PC-3 (cell line): ENCODE measurements at regions not wholly inside any gene's neighbourhood (a gene's known extent, or its start where the extent isn't known, plus 50 kb on each side); places are given as distances from the start of the nearest gene placed in this dataset.

ENCODE experiments used
- ATAC-seq: fragments of 200-7000 bp; cut with Tn5 transposase; 2 replicates; pipeline ENCODE4 v1.9.1; 2020; ENCODE audit warnings: mild to moderate bottlenecking, moderate library complexity
- BruUV-seq: library from RNA; stranded (reverse); fragments of 400-500 nt; replicated peaks from 2 replicates; lab custom pipeline; 2021; lab: Mats Ljungman, UMichigan
- CTCF ChIA-PET: fragments of 300-600 bp; sonication (Branson Sonifier 250); formaldehyde crosslinking; loops from one replicate; lab custom pipeline; 2022; ENCODE audit warnings: antibody characterized with exemption; lab: Charles Lee
- POLR2A ChIA-PET: fragments of 300-600 bp; sonication (Branson Sonifier 250); formaldehyde crosslinking; loops from one replicate; lab custom pipeline; 2022; ENCODE audit warnings: antibody characterized with exemption; ENCODE audit not compliant: unreplicated experiment; lab: Charles Lee
- DNase-seq: peaks from one replicate; pipeline ENCODE4 v3.0.0-alpha.2; 2015
- H2AFZ ChIP-seq: fragments of 300-600 bp; sonication (generic); 2 replicates; pipeline ENCODE4 v1.6.0; 2016; ENCODE audit warnings: antibody characterized with exemption, low read length
- H3F3A ChIP-seq: fragments of 300-600 bp; sonication (generic); one replicate; pipeline ENCODE4 v1.6.0; 2017; ENCODE audit warnings: antibody characterized with exemption, low read length, control low read depth, mild to moderate bottlenecking; ENCODE audit not compliant: unreplicated experiment
- H3K27ac ChIP-seq: fragments of 300-600 bp; sonication (generic); 2 replicates; pipeline ENCODE4 v1.5.1; 2016; ENCODE audit warnings: mild to moderate bottlenecking, low read length
- H3K27me3 ChIP-seq: fragments of 300-600 bp; sonication (generic); 2 replicates; pipeline ENCODE4 v1.6.1; 2016; ENCODE audit warnings: low read length, mixed read lengths
- H3K36me3 ChIP-seq: fragments of 300-600 bp; sonication (generic); 2 replicates; pipeline ENCODE4 v1.6.1; 2016; ENCODE audit warnings: low read depth, mixed run types, low read length, mixed read lengths
- H3K4me1 ChIP-seq: fragments of 300-600 bp; sonication (generic); 2 replicates; pipeline ENCODE4 v1.5.1; 2016; ENCODE audit warnings: low read length; ENCODE audit not compliant: insufficient read depth
- H3K4me2 ChIP-seq: fragments of 300-600 bp; sonication (generic); 2 replicates; pipeline ENCODE4 v1.6.0; 2016; ENCODE audit warnings: low read length
- H3K4me3 ChIP-seq: fragments of 300-600 bp; sonication (generic); 2 replicates; pipeline ENCODE4 v1.5.1; 2016; ENCODE audit warnings: mild to moderate bottlenecking, low read length, mixed read lengths
- H3K79me2 ChIP-seq: fragments of 300-600 bp; sonication (generic); 2 replicates; pipeline ENCODE4 v1.6.1; 2017; ENCODE audit warnings: low read length, mixed read lengths
- H3K9ac ChIP-seq: fragments of 300-600 bp; sonication (generic); 2 replicates; pipeline ENCODE4 v1.6.0; 2016; ENCODE audit warnings: mild to moderate bottlenecking, low read length
- H3K9me2 ChIP-seq: fragments of 300-600 bp; sonication (generic); replicated peaks from 2 replicates; pipeline ENCODE4 v1.6.1; 2016; ENCODE audit warnings: mixed run types, low read length, mixed read lengths
- H3K9me3 ChIP-seq: fragments of 300-600 bp; sonication (generic); 2 replicates; pipeline ENCODE4 v1.6.1; 2016; ENCODE audit warnings: low read length, mixed read lengths
- H4K20me1 ChIP-seq: fragments of 300-600 bp; sonication (generic); 2 replicates; pipeline ENCODE4 v1.6.1; 2016; ENCODE audit warnings: low read length, mixed read lengths
- CTCF ChIP-seq: fragments of 300-600 bp; sonication (generic); conservative IDR thresholded peaks from 2 replicates; pipeline ENCODE4 v1.5.1; 2017; ENCODE audit warnings: antibody characterized with exemption, low read depth, mild to moderate bottlenecking, low read length
- EZH2 ChIP-seq: fragments of 300-600 bp; sonication (generic); IDR thresholded peaks from one replicate; pipeline ENCODE4 v1.6.1; 2017; ENCODE audit warnings: antibody characterized with exemption, mild to moderate bottlenecking, low read length; ENCODE audit not compliant: unreplicated experiment
- EZH2phosphoT487 ChIP-seq: fragments of 300-600 bp; sonication (generic); IDR thresholded peaks from 2 replicates; pipeline ENCODE4 v1.6.1; 2018; ENCODE audit warnings: mild to moderate bottlenecking, antibody characterized with exemption, low read length, borderline replicate concordance
- intact Hi-C: fragments of 100-400 bp; cut with micrococcal nuclease; formaldehyde crosslinking; loops from 2 replicates; pipeline ENCODE4 v1.9.0; 2023

- ATAC-seq (no peak), DNase-seq (no peak)
- Histone ChIP-seq H3K4me1 (no peaks in the 10 kb centered on the region), H3K4me2 (no peak overlapping the region), H3K79me2 (no peaks in the 10 kb centered on the region), H3F3A (no peaks in the 10 kb centered on the region), H3K27me3 (no peaks in the 10 kb centered on the region), H3K9ac (no peak overlapping the region), H4K20me1 (no peaks in the 10 kb centered on the region), H3K9me2 (no peaks in the 10 kb centered on the region), H3K27ac (no peak overlapping the region), H3K4me3 (no peak overlapping the region), H3K9me3 (no peaks in the 10 kb centered on the region), H2AFZ (no peak overlapping the region), H3K36me3 (no peaks in the 10 kb centered on the region)
- no TSS peak for BruUV-seq
- ChIA-PET POLR2A (no interaction called here), CTCF (no interaction called here)
- intact Hi-C loops: no loop called here
- TF ChIP-seq EZH2 (no peak), CTCF (no peak), EZH2phosphoT487 (no peak)
Observed at GRCh38 chr9:73468716-73469115, 317.1 kb downstream of the ANXA1 start.

DNA sequence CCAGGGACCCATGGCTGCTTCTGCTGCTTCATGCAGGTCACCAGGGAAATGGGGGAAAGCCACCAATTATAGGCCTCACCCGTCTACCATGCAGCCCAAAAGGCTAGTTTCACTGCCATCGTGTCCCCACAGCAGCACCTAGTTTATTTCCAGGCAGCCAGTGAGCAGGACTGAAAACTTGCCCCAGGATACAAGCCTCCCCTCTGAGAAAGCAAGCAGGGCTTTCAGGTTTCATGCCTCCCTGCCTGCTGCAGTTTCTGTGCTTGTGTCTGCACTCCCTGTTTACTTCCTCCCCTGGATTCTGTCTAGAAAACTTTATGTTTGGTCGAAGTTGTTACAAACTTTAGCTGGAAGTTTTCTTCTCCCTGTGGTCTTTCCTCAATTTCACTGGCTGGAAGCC lies 319.1 kb downstream of the ANXA1 start:
- Histone ChIP-seq H3K4me2 (no peak overlapping the region), H3K4me1 (no peaks in the 10 kb centered on the region), H3K79me2 (no peaks in the 10 kb centered on the region), H3F3A (no peaks in the 10 kb centered on the region), H3K4me3 (no peak overlapping the region), H3K27me3 (no peaks in the 10 kb centered on the region), H3K9me2 (no peaks in the 10 kb centered on the region), H3K36me3 (no peaks in the 10 kb centered on the region), H3K27ac (no peak overlapping the region), H4K20me1 (no peaks in the 10 kb centered on the region), H2AFZ (no peak overlapping the region), H3K9ac (no peak overlapping the region), H3K9me3 (no peaks in the 10 kb centered on the region)
- ATAC-seq (no peak), DNase-seq (no peak)
- BruUV-seq: no TSS peak
- intact Hi-C loops: no loop called here
- POLR2A ChIA-PET: no interaction called here
- CTCF ChIA-PET: no interaction called here
- TF ChIP-seq CTCF: no peak
- no peak for TF ChIP-seq EZH2phosphoT487
- TF ChIP-seq EZH2: no peak

- no peaks in the 10 kb centered on the region for H3K79me2 ChIP-seq
- CTCF ChIA-PET: no interaction called here
Observed at GRCh38 chr9:73474002-73474600, 322.4 kb downstream of the ANXA1 start.

More at GRCh38 chr9:73474002-73474600, 322.4 kb downstream of the ANXA1 start:
- H3K9me2 ChIP-seq: no peaks in the 10 kb centered on the region
- H3K9me3 ChIP-seq: no peaks in the 10 kb centered on the region
- no peaks in the 10 kb centered on the region for H3K36me3 ChIP-seq
- no peak overlapping the region for H3K27ac ChIP-seq
- POLR2A ChIA-PET: no interaction called here
- ATAC-seq (no peak), DNase-seq (no peak)
- H3K4me2 ChIP-seq: no peak overlapping the region
- TF ChIP-seq CTCF (no peak), EZH2phosphoT487 (no peak), EZH2 (no peak)
- H3K27me3 ChIP-seq: no peaks in the 10 kb centered on the region
- H2AFZ ChIP-seq: no peak overlapping the region
- no peak overlapping the region for H3K9ac ChIP-seq
- intact Hi-C loops: no loop called here
- no peaks in the 10 kb centered on the region for H3K4me1 ChIP-seq
- no peaks in the 10 kb centered on the region for H3F3A ChIP-seq
- H4K20me1 ChIP-seq: no peaks in the 10 kb centered on the region
- no peak overlapping the region for H3K4me3 ChIP-seq
- BruUV-seq: no TSS peak
